ENCODE measurements at regions not wholly inside any gene's neighbourhood (a gene's known extent, or its start where the extent isn't known, plus 50 kb on each side); places are given as distances from the start of the nearest gene placed in this dataset.

- TF ChIP-seq CTCF (IDR thresholded peaks at IDR 0.05; ENCODE audit: control extremely low read depth, extremely low read depth, low read depth, missing control alignments): no peak
- ChIA-PET CTCF (no interaction called here), POLR2A (no interaction called here)
- no peak for DNase-seq (ENCODE audit: extremely low spot score)
Observed at GRCh38 chr15:39444735-39445470, 136.0 kb upstream of the THBS1 start.

- POLR2A ChIA-PET: no interaction called here
- TF ChIP-seq CTCF (IDR thresholded peaks at IDR 0.05; ENCODE audit: control extremely low read depth, extremely low read depth, low read depth, missing control alignments): no peak
Observed at GRCh38 chr15:39445931-39446330, 134.9 kb upstream of the THBS1 start.

GRCh38 chr15:39447346-39447745 lies 133.5 kb upstream of the THBS1 start:
- POLR2A ChIA-PET: no interaction called here
- CTCF ChIA-PET: no interaction called here

More at GRCh38 chr15:39445931-39446330, 134.9 kb upstream of the THBS1 start:
- CTCF ChIA-PET: no interaction called here
- no peak for DNase-seq (ENCODE audit: extremely low spot score)

GRCh38 chr15:39447881-39448280 lies 133.0 kb upstream of the THBS1 start:
- ChIA-PET CTCF (no interaction called here), POLR2A (no interaction called here)
- TF ChIP-seq CTCF (IDR thresholded peaks at IDR 0.05; ENCODE audit: control extremely low read depth, extremely low read depth, low read depth, missing control alignments): no peak
- no peak for DNase-seq (ENCODE audit: extremely low spot score)

More at GRCh38 chr15:39447346-39447745, 133.5 kb upstream of the THBS1 start:
- DNase-seq (ENCODE audit: extremely low spot score): no peak
- TF ChIP-seq CTCF (IDR thresholded peaks at IDR 0.05; ENCODE audit: control extremely low read depth, extremely low read depth, low read depth, missing control alignments): no peak

- ChIA-PET POLR2A (no interaction called here), CTCF (interaction anchor here (1.1 kb wide), 1 partner anchor 16 kb away, joined by 3 read pairs; no protein-coding TSS in a partner anchor)
- TF ChIP-seq CTCF (IDR thresholded peaks at IDR 0.05; ENCODE audit: control extremely low read depth, extremely low read depth, low read depth, missing control alignments): no peak
- DNase-seq (ENCODE audit: extremely low spot score): no peak
Observed at GRCh38 chr15:39448409-39448808, 132.5 kb upstream of the THBS1 start.

- ChIA-PET POLR2A (no interaction called here), CTCF (interaction anchor here (0.8 to 1.4 kb wide), 2 partner anchors 11 to 19 kb away, joined by 3 to 4 read pairs; no protein-coding TSS in a partner anchor)
- TF ChIP-seq CTCF (IDR thresholded peaks at IDR 0.05; ENCODE audit: control extremely low read depth, extremely low read depth, low read depth, missing control alignments): no peak
- DNase-seq (ENCODE audit: extremely low spot score): no peak
Observed at GRCh38 chr15:39451121-39451688, 129.7 kb upstream of the THBS1 start.

All from GM10248 (cell line).